Uterus (tissue), 3 donors: ENCODE measurements at regions not wholly inside any gene's neighbourhood (a gene's known extent, or its start where the extent isn't known, plus 50 kb on each side); places are given as distances from the start of the nearest gene placed in this dataset.

Experiments
- DNase-seq, 2 donors: peaks; one replicate each; pipeline ENCODE4 v3.0.0-alpha.2; 2019 to 2020
- H3K27ac ChIP-seq, 2 donors: fragments of 200-600 bp; sonication (generic); 1 replicate in 1 of 2; 2 replicates in 1 of 2; pipeline ENCODE4 v1.5.1; 2016 to 2018
- H3K27me3 ChIP-seq, 2 donors: fragments of 200-600 bp; sonication (generic); one replicate each; pipeline ENCODE4 v1.5.1; 2018 to 2019; ENCODE audit warnings: control low read depth in 1 of 2
- H3K36me3 ChIP-seq, 2 donors: fragments of 200-600 bp; sonication (generic); one replicate each; pipeline ENCODE4 v1.5.1; 2019; ENCODE audit warnings: control low read depth in 1 of 2
- H3K4me1 ChIP-seq, 2 donors: fragments of 200-600 bp; sonication (generic); one replicate each; pipeline ENCODE4 v1.5.1; 2018 to 2019; ENCODE audit warnings: control low read depth in 1 of 2
- H3K4me3 ChIP-seq, 2 donors: fragments of 200-600 bp; sonication (generic); 1 replicate in 1 of 2; 2 replicates in 1 of 2; pipeline ENCODE4 v1.5.1; 2018 to 2019; ENCODE audit warnings: mild to moderate bottlenecking in 1 of 2
- H3K9me3 ChIP-seq, 2 donors: fragments of 200-600 bp; sonication (generic); one replicate each; pipeline ENCODE4 v1.5.1; 2019; ENCODE audit warnings: control low read depth in 1 of 2
- POLR2A ChIP-seq, 2 donors: fragments of 450-650 bp; IDR thresholded peaks; one replicate each; pipeline ENCODE4 v1.6.1; 2016; ENCODE audit warnings: antibody characterized with exemption in 2 of 2, mild to moderate bottlenecking in 1 of 2, moderate library complexity in 1 of 2
- intact Hi-C: fragments of 100-400 bp; cut with DNase I; formaldehyde crosslinking; loops from one replicate; pipeline ENCODE4 v1.15.1; 2023; ENCODE audit warnings: low total_unique reads
- TF ChIP-seq, protein P1 (sequence below), 4 experiments: fragments of 200-600 bp in 2 of 4; fragments of 450-650 bp in 2 of 4; sonication (generic) in 2 of 4; IDR thresholded peaks; one replicate each; pipeline ENCODE4 v1.5.1; 2016 to 2019; ENCODE audit warnings: antibody characterized with exemption in 4 of 4, mild to moderate bottlenecking in 2 of 4, moderate library complexity in 1 of 4
- donor health status: DM: yes; HTN: yes; CAD: no.

DNA sequence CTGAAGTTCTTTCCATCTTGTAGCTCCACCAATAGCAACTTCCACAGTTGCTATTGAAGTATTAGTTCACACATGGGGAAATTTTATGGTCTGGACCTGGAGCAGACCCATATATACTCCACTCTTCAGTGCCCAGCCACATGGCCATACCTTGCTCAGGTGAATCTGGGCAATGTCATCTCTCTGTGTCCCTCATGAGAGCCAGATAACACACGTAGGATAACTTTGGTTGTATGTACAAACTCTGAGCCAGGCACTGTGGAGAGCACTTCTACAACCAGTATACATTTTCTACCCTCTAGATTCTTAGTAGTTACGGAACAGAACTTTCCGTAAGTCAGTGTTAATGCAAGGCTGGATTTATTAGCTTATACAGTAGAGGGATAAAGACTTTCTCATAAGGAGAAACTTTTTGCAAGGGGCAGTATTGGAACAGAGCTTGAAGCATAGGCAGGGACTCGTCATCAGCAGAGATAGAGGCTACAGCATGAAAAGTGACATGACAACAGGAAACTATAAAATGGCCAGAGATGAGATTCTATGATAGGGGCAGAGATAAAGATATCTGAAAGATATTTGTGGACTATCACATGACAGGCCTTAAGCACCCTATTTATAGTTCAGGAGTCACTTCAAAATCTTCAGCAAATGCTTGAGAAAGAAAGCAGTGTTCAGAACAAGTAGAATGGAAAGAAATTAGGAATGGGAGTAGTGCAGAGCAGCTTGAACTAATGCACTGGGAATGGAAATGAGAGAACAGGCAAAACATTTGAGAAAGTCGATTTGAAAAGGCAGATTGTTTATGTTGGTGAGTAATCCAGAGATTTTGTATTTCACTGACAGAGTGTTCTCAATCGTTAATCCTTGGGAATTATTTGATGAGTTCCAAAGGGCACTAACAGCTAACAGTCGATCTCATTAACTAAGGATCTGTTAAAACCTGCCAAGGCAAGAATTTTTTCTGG is 481.8 kb downstream of the USP25 start:
- H3K27ac ChIP-seq, result peak overlapping the region; percentile 78 to 79
- no peak overlapping the region for H3K4me3 ChIP-seq
- no peaks in the 10 kb centered on the region for H3K27me3 ChIP-seq
- no peaks in the 10 kb centered on the region for H3K36me3 ChIP-seq
- TF ChIP-seq, protein P1, sequence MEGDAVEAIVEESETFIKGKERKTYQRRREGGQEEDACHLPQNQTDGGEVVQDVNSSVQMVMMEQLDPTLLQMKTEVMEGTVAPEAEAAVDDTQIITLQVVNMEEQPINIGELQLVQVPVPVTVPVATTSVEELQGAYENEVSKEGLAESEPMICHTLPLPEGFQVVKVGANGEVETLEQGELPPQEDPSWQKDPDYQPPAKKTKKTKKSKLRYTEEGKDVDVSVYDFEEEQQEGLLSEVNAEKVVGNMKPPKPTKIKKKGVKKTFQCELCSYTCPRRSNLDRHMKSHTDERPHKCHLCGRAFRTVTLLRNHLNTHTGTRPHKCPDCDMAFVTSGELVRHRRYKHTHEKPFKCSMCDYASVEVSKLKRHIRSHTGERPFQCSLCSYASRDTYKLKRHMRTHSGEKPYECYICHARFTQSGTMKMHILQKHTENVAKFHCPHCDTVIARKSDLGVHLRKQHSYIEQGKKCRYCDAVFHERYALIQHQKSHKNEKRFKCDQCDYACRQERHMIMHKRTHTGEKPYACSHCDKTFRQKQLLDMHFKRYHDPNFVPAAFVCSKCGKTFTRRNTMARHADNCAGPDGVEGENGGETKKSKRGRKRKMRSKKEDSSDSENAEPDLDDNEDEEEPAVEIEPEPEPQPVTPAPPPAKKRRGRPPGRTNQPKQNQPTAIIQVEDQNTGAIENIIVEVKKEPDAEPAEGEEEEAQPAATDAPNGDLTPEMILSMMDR (IDR thresholded peaks at IDR 0.05), result no peak
- TF ChIP-seq POLR2A (IDR thresholded peaks at IDR 0.05), result no peak
- no peaks in the 10 kb centered on the region for H3K9me3 ChIP-seq
- intact Hi-C loops, result no loop called here
- no peak for DNase-seq
- peaks cover 0 to 9% of the 10 kb centered on the region in 2 donors for H3K4me1 ChIP-seq

DNA sequence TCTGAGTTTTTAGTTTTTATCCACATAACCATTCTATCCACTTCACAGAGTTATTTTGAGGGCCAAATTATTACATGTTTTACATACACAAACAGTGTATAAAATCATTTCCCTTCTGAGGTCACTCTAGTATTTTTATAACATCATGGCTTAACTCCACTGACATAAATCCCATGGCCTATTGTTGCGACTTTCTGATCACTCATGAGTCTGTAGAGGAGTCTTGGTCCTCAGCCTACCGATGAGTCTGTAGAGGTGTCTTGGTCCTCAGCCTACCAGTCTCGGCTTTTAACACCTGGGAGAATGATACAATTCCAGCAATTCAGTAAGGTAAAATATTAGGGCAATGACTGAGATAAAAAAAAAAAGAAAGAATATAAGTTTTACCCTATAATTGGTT is 483.7 kb downstream of the USP25 start:
- no peak for DNase-seq
- intact Hi-C loops, result no loop called here
- Histone ChIP-seq H3K36me3 (no peaks in the 10 kb centered on the region), H3K4me3 (no peak overlapping the region), H3K27me3 (no peaks in the 10 kb centered on the region), H3K9me3 (no peaks in the 10 kb centered on the region), H3K27ac (peak overlapping the region; percentile 78 to 79), H3K4me1 (peaks cover 0 to 9% of the 10 kb centered on the region in 2 donors)
- TF ChIP-seq POLR2A (IDR thresholded peaks at IDR 0.05), result no peak
- TF ChIP-seq, protein P1 (IDR thresholded peaks at IDR 0.05), result no peak

DNA sequence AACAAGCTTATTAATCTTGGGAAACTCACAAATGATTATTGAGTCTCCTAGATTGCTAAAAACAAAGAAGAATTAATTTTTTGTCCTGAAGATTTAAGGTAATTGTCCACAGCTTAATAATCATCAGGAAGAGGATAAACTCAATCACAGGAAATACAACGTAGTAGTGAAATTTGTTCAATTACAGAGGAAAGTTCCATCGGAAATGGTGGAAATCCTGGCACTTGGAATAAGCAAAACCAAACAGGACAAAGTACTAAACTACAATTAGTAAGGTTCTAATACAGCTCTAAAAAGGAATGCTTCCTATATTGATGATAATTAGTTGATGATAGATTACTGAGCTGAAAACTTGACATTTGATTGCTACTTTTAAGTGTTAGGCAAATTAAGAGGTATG is 485.4 kb downstream of the USP25 start:
- peak overlapping the region; percentile 61 to 78 for H3K27ac ChIP-seq
- H3K36me3 ChIP-seq, result no peaks in the 10 kb centered on the region
- DNase-seq, result no peak
- TF ChIP-seq, protein P1 (IDR thresholded peaks at IDR 0.05), result no peak
- no peak for TF ChIP-seq POLR2A (IDR thresholded peaks at IDR 0.05)
- H3K9me3 ChIP-seq, result no peaks in the 10 kb centered on the region
- no peaks in the 10 kb centered on the region for H3K27me3 ChIP-seq
- H3K4me3 ChIP-seq, result no peak overlapping the region
- H3K4me1 ChIP-seq, result peaks cover 0 to 9% of the 10 kb centered on the region in 2 donors
- intact Hi-C loops, result no loop called here

- peaks cover 0 to 9% of the 10 kb centered on the region in 2 donors for H3K4me1 ChIP-seq
- H3K4me3 ChIP-seq, result no peak overlapping the region
- intact Hi-C loops, result no loop called here
- peak overlapping the region; percentile 61 to 78 for H3K27ac ChIP-seq
- H3K9me3 ChIP-seq, result no peaks in the 10 kb centered on the region
- no peaks in the 10 kb centered on the region for H3K27me3 ChIP-seq
- no peaks in the 10 kb centered on the region for H3K36me3 ChIP-seq
- no peak for DNase-seq
- TF ChIP-seq, protein P1 (IDR thresholded peaks at IDR 0.05), result no peak
- no peak for TF ChIP-seq POLR2A (IDR thresholded peaks at IDR 0.05)
Measured at GRCh38 chr21:16215663-16216183, 485.9 kb downstream of the USP25 start.
